ENCODE measurements at regions not wholly inside any gene's neighbourhood (a gene's known extent, or its start where the extent isn't known, plus 50 kb on each side); places are given as distances from the start of the nearest gene placed in this dataset.

GRCh38 chr5:57859626-57860025 is 377.0 kb upstream of the ACTBL2 start:
- TF ChIP-seq POLR2A (IDR thresholded peaks at IDR 0.05; ENCODE audit: low read depth, low read length) (no peak), POLR2AphosphoS5 (IDR thresholded peaks at IDR 0.05; ENCODE audit: low read depth, low read length) (no peak), POU2F2 (IDR thresholded peaks at IDR 0.05; ENCODE audit: low read depth, low read length) (no peak), PAX5 (IDR thresholded peaks at IDR 0.05; ENCODE audit: insufficient read depth, low read length, severe bottlenecking) (no peak), TAF1 (IDR thresholded peaks at IDR 0.05; ENCODE audit: low read depth, low read length) (no peak), SPI1 (IDR thresholded peaks at IDR 0.05; ENCODE audit: low read depth, low read length) (no peak)
